Thyroid gland (tissue), 4 donors: ENCODE measurements at regions not wholly inside any gene's neighbourhood (a gene's known extent, or its start where the extent isn't known, plus 50 kb on each side); places are given as distances from the start of the nearest gene placed in this dataset.

Source experiments
- DNase-seq, 2 donors: peaks; one replicate each; pipeline ENCODE4 v3.0.0-alpha.2; 2019
- H3K27ac ChIP-seq, 3 donors: fragments of 200-600 bp; sonication (generic); 1 replicate in 2 of 3; 2 replicates in 1 of 3; pipeline ENCODE4 v1.5.1; 2016 to 2019; ENCODE audit warnings: mild to moderate bottlenecking in 1 of 3, moderate library complexity in 1 of 3
- H3K27me3 ChIP-seq: fragments of 200-600 bp; sonication (generic); one replicate; pipeline ENCODE4 v1.5.1; 2019
- H3K36me3 ChIP-seq, 2 donors: fragments of 200-600 bp; sonication (generic); one replicate each; pipeline ENCODE4 v1.5.1; 2016 to 2019
- H3K4me1 ChIP-seq, 2 donors: fragments of 200-600 bp; sonication (generic); one replicate each; pipeline ENCODE4 v1.5.1; 2017 to 2019
- H3K4me3 ChIP-seq, 3 donors: fragments of 200-600 bp; sonication (generic); replicated peaks in 1 of 3; 1 replicate in 2 of 3; 2 replicates in 1 of 3; pipeline ENCODE4 v1.5.1; 2016; ENCODE audit warnings: mild to moderate bottlenecking in 1 of 3
- H3K9me3 ChIP-seq: fragments of 200-600 bp; sonication (generic); one replicate; pipeline ENCODE4 v1.5.1; 2017
- CTCF ChIP-seq, 6 experiments: fragments of 200-600 bp in 3 of 6; fragments of 450-650 bp in 3 of 6; sonication (generic) in 3 of 6; IDR thresholded peaks; one replicate each; pipeline ENCODE4 v1.5.1; 2016 to 2019; ENCODE audit warnings: antibody characterized with exemption in 6 of 6, mild to moderate bottlenecking in 2 of 6, inconsistent platforms in 1 of 6, moderate library complexity in 1 of 6
- POLR2A ChIP-seq, 2 donors: fragments of 450-650 bp; IDR thresholded peaks; one replicate each; pipeline ENCODE4 v1.6.1; 2017; ENCODE audit warnings: antibody characterized with exemption in 2 of 2, mild to moderate bottlenecking in 2 of 2, moderate library complexity in 1 of 2
- WGBS, 2 donors: methylation state at CpG; one replicate each; pipeline ENCODE4 v1.1.5; 2017; 5-methylcytosine and 5-hydroxymethylcytosine counted together
- intact Hi-C: fragments of 100-400 bp; cut with DNase I; formaldehyde crosslinking; loops from one replicate; pipeline ENCODE4 v1.15.1; 2023

- H3K27me3 ChIP-seq: no peaks in the 10 kb centered on the region
- 92 to 94% methylated on average over 3 of the region's 3 CpGs for WGBS, 2 donors
- intact Hi-C loops: no loop called here
- H3K4me1 ChIP-seq: no peaks in the 10 kb centered on the region
- no peaks in the 10 kb centered on the region for H3K9me3 ChIP-seq
- H3K36me3 ChIP-seq: no peaks in the 10 kb centered on the region
- no peak overlapping the region for H3K4me3 ChIP-seq
- no peak for DNase-seq
- TF ChIP-seq POLR2A (IDR thresholded peaks at IDR 0.05) (no peak), CTCF (IDR thresholded peaks at IDR 0.05) (no peak)
- H3K27ac ChIP-seq: no peak overlapping the region
Measured at GRCh38 chr3:24670871-24671270, 176.2 kb upstream of the THRB start.

- WGBS, 2 donors: 68 to 86% methylated on average over 1 of the region's 1 CpG
- intact Hi-C loops: no loop called here
- H3K36me3 ChIP-seq: no peaks in the 10 kb centered on the region
Measured at GRCh38 chr3:24673596-24673995, 178.9 kb upstream of the THRB start.

GRCh38 chr3:24674261-24674660 lies 179.6 kb upstream of the THRB start:
- no peak for DNase-seq
- no peaks in the 10 kb centered on the region for H3K36me3 ChIP-seq
- intact Hi-C loops: no loop called here
- H3K9me3 ChIP-seq: no peaks in the 10 kb centered on the region
- H3K4me1 ChIP-seq: no peaks in the 10 kb centered on the region
- H3K27me3 ChIP-seq: no peaks in the 10 kb centered on the region
- H3K4me3 ChIP-seq: no peak overlapping the region
- H3K27ac ChIP-seq: no peak overlapping the region
- TF ChIP-seq POLR2A (IDR thresholded peaks at IDR 0.05) (no peak), CTCF (IDR thresholded peaks at IDR 0.05) (no peak)
- 71 to 93% methylated on average over 2 of the region's 2 CpGs for WGBS, 2 donors

More at GRCh38 chr3:24673596-24673995, 178.9 kb upstream of the THRB start:
- no peaks in the 10 kb centered on the region for H3K9me3 ChIP-seq
- no peak for DNase-seq
- H3K4me3 ChIP-seq: no peak overlapping the region
- TF ChIP-seq CTCF (IDR thresholded peaks at IDR 0.05): no peak
- TF ChIP-seq POLR2A (IDR thresholded peaks at IDR 0.05): no peak
- no peak overlapping the region for H3K27ac ChIP-seq
- H3K4me1 ChIP-seq: no peaks in the 10 kb centered on the region
- no peaks in the 10 kb centered on the region for H3K27me3 ChIP-seq

- no peak for DNase-seq
- intact Hi-C loops: no loop called here
- Histone ChIP-seq H3K4me1 (no peaks in the 10 kb centered on the region), H3K4me3 (no peak overlapping the region), H3K9me3 (no peaks in the 10 kb centered on the region), H3K36me3 (no peaks in the 10 kb centered on the region), H3K27ac (no peak overlapping the region), H3K27me3 (no peaks in the 10 kb centered on the region)
- WGBS, 2 donors: 67 to 71% methylated on average over 2 of the region's 2 CpGs
- TF ChIP-seq CTCF (IDR thresholded peaks at IDR 0.05) (no peak), POLR2A (IDR thresholded peaks at IDR 0.05) (no peak)
Measured at GRCh38 chr3:24678021-24678420, 183.4 kb upstream of the THRB start.

- Histone ChIP-seq H3K27ac (no peak overlapping the region), H3K36me3 (no peaks in the 10 kb centered on the region), H3K4me1 (no peaks in the 10 kb centered on the region), H3K27me3 (no peaks in the 10 kb centered on the region), H3K4me3 (no peak overlapping the region), H3K9me3 (no peaks in the 10 kb centered on the region)
- WGBS, 2 donors: 77 to 94% methylated on average over 7 of the region's 7 CpGs
- intact Hi-C loops: no loop called here
- no peak for DNase-seq
- TF ChIP-seq POLR2A (IDR thresholded peaks at IDR 0.05) (no peak), CTCF (IDR thresholded peaks at IDR 0.05) (no peak)
Measured at GRCh38 chr3:24678421-24678865, 183.8 kb upstream of the THRB start.
